OCI-LY1 (cell line): ENCODE measurements at regions not wholly inside any gene's neighbourhood (a gene's known extent, or its start where the extent isn't known, plus 50 kb on each side); places are given as distances from the start of the nearest gene placed in this dataset.

Source experiments
- H2AFZ ChIP-seq: fragments of 200-600 bp; sonication (generic), shearing (Covaris generic); 2 replicates; pipeline ENCODE4 v1.6.0; 2014; ENCODE audit warnings: antibody characterized with exemption, mild to moderate bottlenecking, low read length
- H3F3A ChIP-seq: fragments of 200-600 bp; sonication (generic), shearing (Covaris generic); 2 replicates; pipeline ENCODE4 v1.6.0; 2014; ENCODE audit warnings: mild to moderate bottlenecking, antibody characterized with exemption, low read length, moderate library complexity; ENCODE audit not compliant: insufficient read depth
- H3K27ac ChIP-seq: fragments of 200-600 bp; sonication (generic); 2 replicates; pipeline ENCODE4 v1.5.1; 2014; ENCODE audit warnings: low read length, mixed run types, mild to moderate bottlenecking, low read depth; ENCODE audit not compliant: poor library complexity, severe bottlenecking
- H3K27me3 ChIP-seq: fragments of 200-600 bp; sonication (generic); 2 replicates; pipeline ENCODE4 v1.6.0; 2014; ENCODE audit warnings: antibody characterized with exemption, mild to moderate bottlenecking, low read length, moderate library complexity; ENCODE audit not compliant: insufficient read depth
- H3K36me3 ChIP-seq: fragments of 200-600 bp; sonication (generic); 2 replicates; pipeline ENCODE4 v1.6.1; 2014; ENCODE audit warnings: mild to moderate bottlenecking, antibody characterized with exemption, low read length, moderate library complexity, mixed read lengths; ENCODE audit not compliant: insufficient read depth
- H3K4me1 ChIP-seq: fragments of 200-600 bp; sonication (generic); 2 replicates; pipeline ENCODE4 v1.5.1; 2014; ENCODE audit warnings: mild to moderate bottlenecking, low read length, moderate library complexity; ENCODE audit not compliant: insufficient read depth, severe bottlenecking
- H3K4me2 ChIP-seq: fragments of 200-600 bp; sonication (generic), shearing (Covaris generic); 2 replicates; pipeline ENCODE4 v1.6.1; 2014; ENCODE audit warnings: low read length
- H3K4me3 ChIP-seq: fragments of 200-600 bp; sonication (generic); 2 replicates; pipeline ENCODE4 v1.5.1; 2014; ENCODE audit warnings: low read length, low read depth, mild to moderate bottlenecking, mixed read lengths; ENCODE audit not compliant: poor library complexity, severe bottlenecking
- H3K79me2 ChIP-seq: fragments of 200-600 bp; shearing (Covaris generic); 2 replicates; pipeline ENCODE4 v1.6.1; 2016; ENCODE audit warnings: mixed run types, low read length, mixed read lengths; ENCODE audit not compliant: insufficient read depth
- H3K9ac ChIP-seq: fragments of 200-600 bp; sonication (generic), shearing (Covaris generic); 2 replicates; pipeline ENCODE4 v1.6.1; 2014; ENCODE audit warnings: mild to moderate bottlenecking, low read length, mixed read lengths
- H3K9me2 ChIP-seq: fragments of 200-600 bp; sonication (generic), shearing (Covaris generic); 2 replicates; pipeline ENCODE4 v1.6.1; 2014; ENCODE audit warnings: low read depth, mild to moderate bottlenecking, low read length, mixed read lengths
- H3K9me3 ChIP-seq: fragments of 200-600 bp; shearing (Covaris generic); 2 replicates; pipeline ENCODE4 v1.6.1; 2014; ENCODE audit warnings: low read length, mixed read lengths
- H4K20me1 ChIP-seq: fragments of 200-600 bp; sonication (generic), shearing (Covaris generic); 2 replicates; pipeline ENCODE4 v1.6.0; 2016; ENCODE audit warnings: mild to moderate bottlenecking, low read length; ENCODE audit not compliant: insufficient read depth
- CTCF ChIP-seq: fragments of 200-600 bp; sonication (generic), shearing (Covaris generic); IDR thresholded peaks from 2 replicates; pipeline ENCODE4 v1.5.1; 2017; ENCODE audit warnings: mild to moderate bottlenecking, antibody characterized with exemption, low read length, moderate library complexity, mixed read lengths
- EZH2 ChIP-seq: fragments of 200-600 bp; sonication (generic), shearing (Covaris generic); IDR thresholded peaks from 2 replicates; pipeline ENCODE4 v1.8.0; 2017; ENCODE audit warnings: borderline replicate concordance, mixed run types, mild to moderate bottlenecking, antibody characterized with exemption, low read length, moderate library complexity, mixed read lengths

- H4K20me1 ChIP-seq: no peaks in the 10 kb centered on the region
- H2AFZ ChIP-seq: no peak overlapping the region
- H3K27ac ChIP-seq: no peak overlapping the region
- H3K79me2 ChIP-seq: no peaks in the 10 kb centered on the region
- H3K4me3 ChIP-seq: no peak overlapping the region
- no peak overlapping the region for H3K9ac ChIP-seq
- H3K27me3 ChIP-seq: no peaks in the 10 kb centered on the region
- H3K4me1 ChIP-seq: no peaks in the 10 kb centered on the region
- H3F3A ChIP-seq: no peaks in the 10 kb centered on the region
- no peak overlapping the region for H3K4me2 ChIP-seq
- no peaks in the 10 kb centered on the region for H3K9me2 ChIP-seq
- no peak for TF ChIP-seq CTCF
- no peak for TF ChIP-seq EZH2
- H3K36me3 ChIP-seq: no peaks in the 10 kb centered on the region
- no peaks in the 10 kb centered on the region for H3K9me3 ChIP-seq
Measured at GRCh38 chr18:1965541-1965940, 605.8 kb downstream of the METTL4 start.

- Histone ChIP-seq H3K4me1 (no peaks in the 10 kb centered on the region), H3K79me2 (no peaks in the 10 kb centered on the region), H3K4me2 (no peak overlapping the region), H3K9ac (no peak overlapping the region), H4K20me1 (no peaks in the 10 kb centered on the region), H3K27me3 (no peaks in the 10 kb centered on the region), H3K4me3 (no peak overlapping the region), H3K36me3 (no peaks in the 10 kb centered on the region), H3K9me3 (no peaks in the 10 kb centered on the region), H3F3A (no peaks in the 10 kb centered on the region), H2AFZ (no peak overlapping the region), H3K27ac (no peak overlapping the region), H3K9me2 (no peaks in the 10 kb centered on the region)
- TF ChIP-seq EZH2 (no peak), CTCF (no peak)
Measured at GRCh38 chr18:1968801-1969498, 602.4 kb downstream of the METTL4 start.

GRCh38 chr18:1976484-1976883 lies 594.8 kb downstream of the METTL4 start:
- H3K27me3 ChIP-seq: no peaks in the 10 kb centered on the region
- H3K4me2 ChIP-seq: no peak overlapping the region
- H3K36me3 ChIP-seq: no peaks in the 10 kb centered on the region
- no peaks in the 10 kb centered on the region for H3K79me2 ChIP-seq
- no peaks in the 10 kb centered on the region for H3K9me3 ChIP-seq
- no peak overlapping the region for H3K4me3 ChIP-seq
- H3F3A ChIP-seq: no peaks in the 10 kb centered on the region
- no peaks in the 10 kb centered on the region for H3K9me2 ChIP-seq
- no peak for TF ChIP-seq EZH2
- no peak for TF ChIP-seq CTCF
- H4K20me1 ChIP-seq: no peaks in the 10 kb centered on the region
- no peaks in the 10 kb centered on the region for H3K4me1 ChIP-seq
- no peak overlapping the region for H2AFZ ChIP-seq
- no peak overlapping the region for H3K27ac ChIP-seq
- no peak overlapping the region for H3K9ac ChIP-seq
